Type B pancreatic cell (in vitro differentiated cells): ENCODE measurements at regions not wholly inside any gene's neighbourhood (a gene's known extent, or its start where the extent isn't known, plus 50 kb on each side); places are given as distances from the start of the nearest gene placed in this dataset.

ENCODE experiments used
- DNase-seq: peaks from one replicate; pipeline ENCODE4 v3.0.0; 2021; ENCODE audit warnings: mixed read lengths; ENCODE audit not compliant: unreplicated experiment; ENCODE audit errors: extremely low spot score
- H3K27ac Mint-ChIP-seq: 2 replicates; pipeline ENCODE4 v1.8.0; 2021; ENCODE audit warnings: mild to moderate bottlenecking, mixed read lengths
- H3K27me3 Mint-ChIP-seq: 2 replicates; pipeline ENCODE4 v1.8.0; 2021; ENCODE audit warnings: mixed read lengths
- H3K36me3 Mint-ChIP-seq: 2 replicates; pipeline ENCODE4 v1.8.0; 2021; ENCODE audit warnings: mixed read lengths
- H3K4me1 Mint-ChIP-seq: one replicate; pipeline ENCODE4 v1.8.0; 2021; ENCODE audit warnings: mixed read lengths; ENCODE audit not compliant: unreplicated experiment
- H3K4me3 Mint-ChIP-seq: 2 replicates; pipeline ENCODE4 v1.8.0; 2021; ENCODE audit warnings: mild to moderate bottlenecking, mixed read lengths
- H3K9me3 Mint-ChIP-seq: 2 replicates; pipeline ENCODE4 v1.8.0; 2021; ENCODE audit warnings: mixed read lengths
- CTCF ChIP-seq: fragments of 200-600 bp; sonication (generic); conservative IDR thresholded peaks from 2 replicates; pipeline ENCODE4 v1.5.0; 2021; ENCODE audit warnings: antibody characterized with exemption, mild to moderate bottlenecking

DNA sequence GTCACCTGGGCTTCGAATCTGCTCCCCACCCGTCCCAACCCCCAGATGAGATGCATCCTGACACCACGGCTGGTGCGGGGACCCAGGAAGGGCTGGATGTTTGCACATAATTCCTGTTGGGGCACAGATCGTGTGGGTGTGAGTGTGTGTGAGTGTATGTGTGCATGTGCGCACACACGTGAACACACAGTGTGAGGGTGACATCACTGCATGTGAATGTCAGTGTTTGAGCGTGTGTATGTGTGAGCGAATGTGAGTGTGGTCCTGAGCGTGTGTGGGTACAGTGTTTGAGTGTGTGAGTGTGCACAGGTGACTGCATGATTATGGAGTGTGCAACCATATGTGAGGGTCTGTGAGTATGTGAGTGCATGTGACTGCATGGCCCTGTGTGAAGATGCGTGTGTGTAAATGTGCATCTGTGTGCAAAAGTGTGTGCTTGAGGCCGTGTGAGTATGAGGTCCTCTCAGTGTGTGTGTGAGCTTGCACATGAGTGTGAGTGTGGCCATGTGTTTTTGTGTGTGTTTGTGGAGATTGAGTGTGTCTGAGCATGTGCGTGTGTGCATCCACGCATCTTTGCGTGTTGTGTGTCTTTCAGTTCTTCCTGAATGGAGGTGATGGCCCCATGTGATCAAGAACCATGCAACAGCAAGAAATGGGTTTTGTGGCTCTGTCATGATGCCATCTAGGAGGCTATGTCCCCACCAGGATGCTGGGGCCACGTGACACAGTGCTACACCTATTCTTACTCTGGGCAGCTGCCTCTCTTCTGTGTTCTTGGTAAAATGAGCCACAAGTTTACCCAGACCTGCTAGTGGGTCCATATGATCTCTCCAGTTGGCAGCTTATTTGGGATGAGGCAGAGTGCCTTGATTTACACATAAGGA is 70.5 kb upstream of the GCSH start:
- Mint-ChIP-seq H3K36me3 (no peaks in the 10 kb centered on the region), H3K4me3 (no peak overlapping the region), H3K9me3 (no peaks in the 10 kb centered on the region), H3K4me1 (no peaks in the 10 kb centered on the region), H3K27ac (no peak overlapping the region), H3K27me3 (peaks cover 8% of the 10 kb centered on the region)
- TF ChIP-seq CTCF: no peak
- no peak for DNase-seq

DNA sequence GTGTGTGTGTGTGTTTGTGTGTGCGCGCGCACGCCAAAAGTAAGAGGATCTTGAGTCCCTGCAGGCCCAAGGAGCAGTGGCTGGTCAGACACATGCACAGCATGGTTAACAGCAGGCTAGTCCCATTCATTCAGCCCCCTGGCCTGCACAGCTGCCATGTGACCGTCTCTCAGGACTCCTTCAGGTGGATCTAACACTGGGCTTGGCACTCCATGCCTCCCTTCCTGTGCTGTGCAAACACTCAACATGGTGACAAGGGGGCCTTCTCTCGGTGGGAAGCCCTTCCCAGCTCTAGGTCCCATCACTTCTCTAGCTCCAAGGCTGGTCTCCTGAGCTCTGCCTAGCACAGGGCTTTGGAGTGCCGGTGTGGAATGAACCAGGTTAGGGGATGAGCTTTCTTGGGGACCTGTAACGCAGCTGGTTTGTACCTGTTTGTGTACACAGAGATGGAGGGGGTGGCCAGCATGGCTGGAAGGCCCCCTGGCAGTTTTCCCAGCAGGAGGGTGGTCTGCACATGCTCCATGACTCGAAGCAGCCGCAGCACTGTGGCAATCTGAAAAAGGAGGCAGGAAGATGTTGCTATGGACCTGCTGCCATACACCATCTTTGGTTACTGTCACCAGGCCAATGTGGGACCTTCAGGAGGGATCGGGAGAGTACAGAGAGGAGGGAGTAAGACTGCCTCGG is 69.4 kb upstream of the GCSH start:
- H3K4me3 Mint-ChIP-seq: no peak overlapping the region
- no peaks in the 10 kb centered on the region for H3K9me3 Mint-ChIP-seq
- no peaks in the 10 kb centered on the region for H3K4me1 Mint-ChIP-seq
- DNase-seq: no peak
- no peak for TF ChIP-seq CTCF
- H3K27me3 Mint-ChIP-seq: peaks cover 5% of the 10 kb centered on the region
- no peak overlapping the region for H3K27ac Mint-ChIP-seq
- H3K36me3 Mint-ChIP-seq: no peaks in the 10 kb centered on the region

GRCh38 chr16:81164958-81165357 is 68.8 kb upstream of the GCSH start:
- H3K27me3 Mint-ChIP-seq: peaks cover 4% of the 10 kb centered on the region
- H3K9me3 Mint-ChIP-seq: no peaks in the 10 kb centered on the region
- no peak overlapping the region for H3K27ac Mint-ChIP-seq
- DNase-seq: no peak
- TF ChIP-seq CTCF: no peak
- no peaks in the 10 kb centered on the region for H3K4me1 Mint-ChIP-seq
- no peaks in the 10 kb centered on the region for H3K36me3 Mint-ChIP-seq
- no peak overlapping the region for H3K4me3 Mint-ChIP-seq

- no peak for DNase-seq
- Mint-ChIP-seq H3K4me3 (no peak overlapping the region), H3K27ac (no peak overlapping the region), H3K9me3 (no peaks in the 10 kb centered on the region), H3K4me1 (no peaks in the 10 kb centered on the region), H3K27me3 (peaks cover 4% of the 10 kb centered on the region), H3K36me3 (no peaks in the 10 kb centered on the region)
- TF ChIP-seq CTCF: no peak
Measured at GRCh38 chr16:81164481-81164880, 68.3 kb upstream of the GCSH start.

- DNase-seq: no peak
Measured at GRCh38 chr16:81163671-81164070, 67.5 kb upstream of the GCSH start.

More at GRCh38 chr16:81163671-81164070, 67.5 kb upstream of the GCSH start:
- peaks cover 4% of the 10 kb centered on the region for H3K27me3 Mint-ChIP-seq
- H3K4me1 Mint-ChIP-seq: no peaks in the 10 kb centered on the region
- TF ChIP-seq CTCF: no peak
- no peak overlapping the region for H3K4me3 Mint-ChIP-seq
- H3K9me3 Mint-ChIP-seq: no peaks in the 10 kb centered on the region
- no peak overlapping the region for H3K27ac Mint-ChIP-seq
- no peaks in the 10 kb centered on the region for H3K36me3 Mint-ChIP-seq
